ENCODE measurements at regions not wholly inside any gene's neighbourhood (a gene's known extent, or its start where the extent isn't known, plus 50 kb on each side); places are given as distances from the start of the nearest gene placed in this dataset.

GRCh38 chr3:110243081-110243480 lies 828.5 kb upstream of the NECTIN3 start:
- Histone ChIP-seq H3K4me2 (no peak overlapping the region), H3K27me3 (ENCODE audit: insufficient read depth, low read depth) (no peaks in the 10 kb centered on the region)

DNA sequence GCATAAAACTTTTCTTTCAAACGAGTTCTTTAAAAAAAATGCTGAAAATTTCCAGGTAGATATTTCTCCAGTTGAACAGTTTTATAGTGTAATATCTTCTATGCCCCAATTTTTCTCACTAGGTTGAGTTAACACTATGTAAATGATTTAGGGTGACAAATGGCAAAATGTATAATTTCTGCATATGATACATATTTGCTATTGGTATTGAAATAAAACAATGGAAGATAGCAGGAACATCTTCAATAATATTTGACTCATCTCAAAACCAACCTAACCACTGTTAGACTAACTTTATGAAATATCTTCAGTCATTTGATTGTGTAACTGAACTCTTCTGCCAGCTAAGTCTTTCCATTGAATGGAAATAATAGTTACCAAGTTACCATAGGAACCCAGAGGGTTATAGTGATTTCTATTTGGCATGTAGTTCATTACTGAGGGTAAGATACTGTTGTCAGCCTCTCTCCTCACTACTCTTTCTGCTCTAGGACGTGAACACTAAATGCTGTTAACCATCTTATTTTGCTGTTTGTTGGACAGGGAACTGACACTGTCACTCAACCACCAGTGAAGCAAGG lies 824.7 kb upstream of the NECTIN3 start:
- H3K9ac ChIP-seq, result no peak overlapping the region
- no peak overlapping the region for H3K4me2 ChIP-seq
- H3K4me1 ChIP-seq (ENCODE audit: low read depth, poor library complexity, severe bottlenecking), result no peaks in the 10 kb centered on the region
- H3K27me3 ChIP-seq (ENCODE audit: insufficient read depth, low read depth), result no peaks in the 10 kb centered on the region
- H2AFZ ChIP-seq (ENCODE audit: low read depth), result no peak overlapping the region
- H3K79me2 ChIP-seq (ENCODE audit: insufficient read depth, low read depth), result no peaks in the 10 kb centered on the region
- no peak overlapping the region for H3K27ac ChIP-seq
- H3K36me3 ChIP-seq (ENCODE audit: insufficient read depth), result no peaks in the 10 kb centered on the region
- TF ChIP-seq CTCF (conservative IDR thresholded peaks at IDR 0.05; ENCODE audit: low read depth, low read length), result no peak
- no peaks in the 10 kb centered on the region for H4K20me1 ChIP-seq (ENCODE audit: insufficient read depth)
- H3K4me3 ChIP-seq (IDR thresholded peaks at IDR 0.05; ENCODE audit: insufficient read depth, low read depth, low read length), result no peak overlapping the region

More at GRCh38 chr3:110243081-110243480, 828.5 kb upstream of the NECTIN3 start:
- no peak for TF ChIP-seq CTCF (conservative IDR thresholded peaks at IDR 0.05; ENCODE audit: low read depth, low read length)
- no peak overlapping the region for H2AFZ ChIP-seq (ENCODE audit: low read depth)
- no peak overlapping the region for H3K9ac ChIP-seq
- no peaks in the 10 kb centered on the region for H3K36me3 ChIP-seq (ENCODE audit: insufficient read depth)
- no peaks in the 10 kb centered on the region for H3K79me2 ChIP-seq (ENCODE audit: insufficient read depth, low read depth)
- no peaks in the 10 kb centered on the region for H3K4me1 ChIP-seq (ENCODE audit: low read depth, poor library complexity, severe bottlenecking)
- H3K4me3 ChIP-seq (IDR thresholded peaks at IDR 0.05; ENCODE audit: insufficient read depth, low read depth, low read length), result no peak overlapping the region
- no peak overlapping the region for H3K27ac ChIP-seq
- H4K20me1 ChIP-seq (ENCODE audit: insufficient read depth), result no peaks in the 10 kb centered on the region

- no peak for TF ChIP-seq CTCF (conservative IDR thresholded peaks at IDR 0.05; ENCODE audit: low read depth, low read length)
- Histone ChIP-seq H3K27ac (no peak overlapping the region), H3K27me3 (ENCODE audit: insufficient read depth, low read depth) (no peaks in the 10 kb centered on the region), H3K36me3 (ENCODE audit: insufficient read depth) (no peaks in the 10 kb centered on the region), H2AFZ (ENCODE audit: low read depth) (no peak overlapping the region), H3K9ac (no peak overlapping the region), H4K20me1 (ENCODE audit: insufficient read depth) (no peaks in the 10 kb centered on the region), H3K4me3 (IDR thresholded peaks at IDR 0.05; ENCODE audit: insufficient read depth, low read depth, low read length) (no peak overlapping the region), H3K79me2 (ENCODE audit: insufficient read depth, low read depth) (no peaks in the 10 kb centered on the region), H3K4me2 (no peak overlapping the region), H3K4me1 (ENCODE audit: low read depth, poor library complexity, severe bottlenecking) (no peaks in the 10 kb centered on the region)
Observed at GRCh38 chr3:110248666-110249065, 823.0 kb upstream of the NECTIN3 start.

- no peak for TF ChIP-seq CTCF (conservative IDR thresholded peaks at IDR 0.05; ENCODE audit: low read depth, low read length)
- Histone ChIP-seq H3K27ac (no peak overlapping the region), H3K36me3 (ENCODE audit: insufficient read depth) (no peaks in the 10 kb centered on the region)
Observed at GRCh38 chr3:110253794-110254193, 817.8 kb upstream of the NECTIN3 start.

More at GRCh38 chr3:110253794-110254193, 817.8 kb upstream of the NECTIN3 start:
- Histone ChIP-seq H3K79me2 (ENCODE audit: insufficient read depth, low read depth) (no peaks in the 10 kb centered on the region), H4K20me1 (ENCODE audit: insufficient read depth) (no peaks in the 10 kb centered on the region), H3K4me2 (no peak overlapping the region), H2AFZ (ENCODE audit: low read depth) (no peak overlapping the region), H3K9ac (no peak overlapping the region), H3K4me1 (ENCODE audit: low read depth, poor library complexity, severe bottlenecking) (no peaks in the 10 kb centered on the region), H3K4me3 (IDR thresholded peaks at IDR 0.05; ENCODE audit: insufficient read depth, low read depth, low read length) (no peak overlapping the region), H3K27me3 (ENCODE audit: insufficient read depth, low read depth) (no peaks in the 10 kb centered on the region)
